Gastrocnemius medialis (tissue), 4 donors: ENCODE measurements at regions not wholly inside any gene's neighbourhood (a gene's known extent, or its start where the extent isn't known, plus 50 kb on each side); places are given as distances from the start of the nearest gene placed in this dataset.

Experiments
- ATAC-seq, 2 donors: fragments of 150-250 bp; one replicate each; pipeline ENCODE4 v1.9.1; 2016
- DNase-seq, 2 donors: peaks; one replicate each; pipeline ENCODE4 v3.0.0-alpha.2; 2019
- H3K27ac ChIP-seq, 4 donors: fragments of 200-600 bp; sonication (generic); 1 replicate in 1 of 4; 2 replicates in 3 of 4; pipeline ENCODE4 v1.5.1; 2016 to 2018; ENCODE audit warnings: mild to moderate bottlenecking in 2 of 4, moderate library complexity in 1 of 4
- H3K27me3 ChIP-seq, 3 donors: fragments of 200-600 bp; sonication (generic) in 2 of 3; 1 replicate in 1 of 3; 2 replicates in 2 of 3; pipeline versions ENCODE4 v1.5.1 to v1.6.0; 2016 to 2019; ENCODE audit warnings: mild to moderate bottlenecking in 1 of 3, moderate library complexity in 1 of 3
- H3K36me3 ChIP-seq, 2 donors: fragments of 200-600 bp; sonication (generic) in 1 of 2; one replicate each; pipeline ENCODE4 v1.5.1; 2017 to 2018
- H3K4me1 ChIP-seq, 2 donors: fragments of 200-600 bp; sonication (generic) in 1 of 2; one replicate each; pipeline ENCODE4 v1.5.1; 2016 to 2017; ENCODE audit warnings: mild to moderate bottlenecking in 2 of 2
- H3K4me3 ChIP-seq, 4 donors: fragments of 200-600 bp; sonication (generic) in 3 of 4; 1 replicate in 1 of 4; 2 replicates in 3 of 4; pipeline ENCODE4 v1.5.1; 2016 to 2019; ENCODE audit warnings: mild to moderate bottlenecking in 2 of 4
- H3K9me3 ChIP-seq, 3 donors: fragments of 200-600 bp; sonication (generic) in 2 of 3; 1 replicate in 1 of 3; 2 replicates in 2 of 3; pipeline ENCODE4 v1.5.1; 2016 to 2019
- POLR2A ChIP-seq, 2 donors: fragments of 450-650 bp; IDR thresholded peaks; one replicate each; pipeline ENCODE4 v1.6.1; 2017; ENCODE audit warnings: antibody characterized with exemption in 2 of 2, mild to moderate bottlenecking in 2 of 2, moderate library complexity in 2 of 2
- in situ Hi-C, 4 donors: fragments of 200-750 bp; cut with MboI; loops; one replicate each; pipeline versions ENCODE4 v1.15.0 to v1.8.0; 2017; ENCODE audit warnings: low sequenced_read_pairs in 4 of 4
- intact Hi-C: fragments of 100-400 bp; cut with DNase I; formaldehyde crosslinking; loops from one replicate; pipeline ENCODE4 v1.15.1; 2023; ENCODE audit warnings: low total_unique reads
- TF ChIP-seq, protein P1 (sequence below), 5 experiments: fragments of 450-650 bp in 3 of 5; fragments of 200-600 bp in 2 of 5; sonication (generic) in 2 of 5; IDR thresholded peaks in 4 of 5; conservative IDR thresholded peaks in 1 of 5; 1 replicate in 4 of 5; 2 replicates in 1 of 5; pipeline ENCODE4 v1.5.1; 2016 to 2019; ENCODE audit warnings: antibody characterized with exemption in 5 of 5, mild to moderate bottlenecking in 3 of 5, moderate library complexity in 3 of 5

DNA sequence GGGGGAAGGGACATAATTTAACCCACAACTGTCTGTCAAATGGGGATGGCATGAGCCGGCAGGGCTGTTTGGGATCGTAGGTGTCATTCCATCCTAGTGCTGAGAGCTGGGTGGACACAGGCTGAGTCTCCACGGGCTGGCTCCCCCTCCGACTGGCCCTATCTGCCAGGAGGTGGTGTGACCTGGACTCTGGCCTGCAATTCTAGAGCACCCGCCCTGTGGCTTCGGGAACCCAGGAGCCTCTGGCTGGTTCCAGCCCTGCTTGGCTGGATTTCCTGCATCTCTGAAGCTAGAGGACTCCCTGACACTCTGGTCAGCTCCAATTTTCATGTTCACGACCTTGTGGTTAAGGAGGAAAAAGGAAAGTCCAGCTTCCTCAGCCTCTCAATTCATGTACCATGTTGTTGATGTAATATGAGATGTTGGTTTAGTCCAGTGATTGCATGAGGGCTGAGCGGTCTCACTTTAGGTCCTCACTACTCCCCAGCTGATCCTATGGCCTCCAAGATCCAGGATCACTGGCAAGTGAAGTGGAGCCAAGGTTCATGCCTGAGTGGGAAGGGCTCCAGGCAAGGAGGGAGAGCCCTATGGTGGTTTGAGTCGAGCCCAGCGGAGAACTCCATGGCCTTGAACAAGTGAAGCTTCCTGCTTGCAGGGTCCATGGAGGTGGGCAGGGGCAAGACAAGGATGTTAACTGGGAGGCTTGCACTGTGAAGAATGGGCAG is 169.1 kb downstream of the NDUFA10 start:
- peak in 1 of 2 donors; percentile 39 for DNase-seq
- Histone ChIP-seq H3K27ac (no peak overlapping the region), H3K27me3 (no peaks in the 10 kb centered on the region), H3K9me3 (no peaks in the 10 kb centered on the region), H3K4me3 (no peak overlapping the region), H3K36me3 (no peaks in the 10 kb centered on the region), H3K4me1 (no peaks in the 10 kb centered on the region)
- in situ Hi-C loops: no loop called here
- intact Hi-C loops: no loop called here
- TF ChIP-seq, protein P1, sequence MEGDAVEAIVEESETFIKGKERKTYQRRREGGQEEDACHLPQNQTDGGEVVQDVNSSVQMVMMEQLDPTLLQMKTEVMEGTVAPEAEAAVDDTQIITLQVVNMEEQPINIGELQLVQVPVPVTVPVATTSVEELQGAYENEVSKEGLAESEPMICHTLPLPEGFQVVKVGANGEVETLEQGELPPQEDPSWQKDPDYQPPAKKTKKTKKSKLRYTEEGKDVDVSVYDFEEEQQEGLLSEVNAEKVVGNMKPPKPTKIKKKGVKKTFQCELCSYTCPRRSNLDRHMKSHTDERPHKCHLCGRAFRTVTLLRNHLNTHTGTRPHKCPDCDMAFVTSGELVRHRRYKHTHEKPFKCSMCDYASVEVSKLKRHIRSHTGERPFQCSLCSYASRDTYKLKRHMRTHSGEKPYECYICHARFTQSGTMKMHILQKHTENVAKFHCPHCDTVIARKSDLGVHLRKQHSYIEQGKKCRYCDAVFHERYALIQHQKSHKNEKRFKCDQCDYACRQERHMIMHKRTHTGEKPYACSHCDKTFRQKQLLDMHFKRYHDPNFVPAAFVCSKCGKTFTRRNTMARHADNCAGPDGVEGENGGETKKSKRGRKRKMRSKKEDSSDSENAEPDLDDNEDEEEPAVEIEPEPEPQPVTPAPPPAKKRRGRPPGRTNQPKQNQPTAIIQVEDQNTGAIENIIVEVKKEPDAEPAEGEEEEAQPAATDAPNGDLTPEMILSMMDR (IDR thresholded peaks at IDR 0.05 in 4 of 5, conservative IDR thresholded peaks at IDR 0.05 in 1 of 5): no peak
- no peak for TF ChIP-seq POLR2A (IDR thresholded peaks at IDR 0.05)
- ATAC-seq: peak; percentile 58 to 60

DNA sequence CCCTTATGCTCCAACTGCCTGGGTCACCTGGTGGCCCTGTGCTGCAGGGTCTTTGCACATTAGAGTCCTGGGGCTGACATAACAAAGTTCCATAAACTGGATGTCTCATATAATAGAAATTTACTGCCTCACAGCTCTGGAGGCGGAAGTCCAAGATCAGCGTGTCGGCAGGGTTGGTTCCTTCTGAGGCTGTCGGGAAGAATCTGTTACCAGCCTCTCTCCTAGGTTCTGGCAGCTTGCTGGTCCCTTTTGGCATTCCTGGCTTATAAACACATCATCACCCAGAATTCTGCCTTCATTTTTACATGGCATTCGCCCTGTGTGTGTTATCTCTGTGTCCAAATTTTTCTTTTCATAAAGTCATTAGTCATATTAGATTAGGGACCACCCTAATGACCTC is 170.5 kb downstream of the NDUFA10 start:
- Histone ChIP-seq H3K4me3 (no peak overlapping the region), H3K27ac (no peak overlapping the region), H3K9me3 (no peaks in the 10 kb centered on the region), H3K36me3 (no peaks in the 10 kb centered on the region), H3K4me1 (no peaks in the 10 kb centered on the region), H3K27me3 (no peaks in the 10 kb centered on the region)
- no peak for TF ChIP-seq POLR2A (IDR thresholded peaks at IDR 0.05)
- TF ChIP-seq, protein P1 (IDR thresholded peaks at IDR 0.05 in 4 of 5, conservative IDR thresholded peaks at IDR 0.05 in 1 of 5): no peak
- no peak for ATAC-seq
- in situ Hi-C loops (no loop called here), intact Hi-C loops (no loop called here)
- no peak for DNase-seq

DNA sequence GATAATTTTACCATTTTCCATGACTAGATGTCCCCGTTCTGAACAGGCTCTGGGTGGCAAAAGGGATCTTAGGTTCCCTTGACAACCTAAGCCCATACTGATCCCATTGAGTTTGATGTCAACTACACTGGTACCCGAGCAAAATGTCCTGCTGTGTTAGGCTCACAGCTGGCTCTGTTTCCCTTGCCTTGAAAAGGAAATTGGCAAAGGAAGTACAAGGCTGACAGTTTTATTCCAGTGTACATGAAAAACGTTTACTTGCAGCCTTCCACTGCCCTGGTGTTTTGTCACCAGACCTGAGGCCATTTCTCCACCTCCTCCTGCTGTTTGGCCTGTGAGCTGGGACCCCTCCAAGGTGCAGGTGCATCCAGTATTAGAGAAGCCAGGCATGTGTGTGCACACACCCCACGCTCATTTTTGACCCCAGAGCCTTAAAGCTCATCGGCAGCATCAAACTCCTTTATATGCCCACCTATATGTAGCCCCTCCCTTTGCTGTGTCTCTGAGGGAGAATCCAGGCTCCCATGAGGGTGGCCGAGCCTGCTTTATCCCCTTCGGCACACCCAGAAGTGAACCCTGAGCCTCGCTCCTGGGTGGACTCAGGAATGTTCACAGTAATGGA is 171.3 kb downstream of the NDUFA10 start:
- H3K9me3 ChIP-seq: no peaks in the 10 kb centered on the region
- H3K27me3 ChIP-seq: no peaks in the 10 kb centered on the region
- intact Hi-C loops (no loop called here), in situ Hi-C loops (no loop called here)
- DNase-seq (no peak), ATAC-seq (no peak)
- TF ChIP-seq, protein P1 (IDR thresholded peaks at IDR 0.05 in 4 of 5, conservative IDR thresholded peaks at IDR 0.05 in 1 of 5): no peak
- TF ChIP-seq POLR2A (IDR thresholded peaks at IDR 0.05): no peak
- H3K36me3 ChIP-seq: no peaks in the 10 kb centered on the region
- no peaks in the 10 kb centered on the region for H3K4me1 ChIP-seq
- no peak overlapping the region for H3K4me3 ChIP-seq
- H3K27ac ChIP-seq: no peak overlapping the region

DNA sequence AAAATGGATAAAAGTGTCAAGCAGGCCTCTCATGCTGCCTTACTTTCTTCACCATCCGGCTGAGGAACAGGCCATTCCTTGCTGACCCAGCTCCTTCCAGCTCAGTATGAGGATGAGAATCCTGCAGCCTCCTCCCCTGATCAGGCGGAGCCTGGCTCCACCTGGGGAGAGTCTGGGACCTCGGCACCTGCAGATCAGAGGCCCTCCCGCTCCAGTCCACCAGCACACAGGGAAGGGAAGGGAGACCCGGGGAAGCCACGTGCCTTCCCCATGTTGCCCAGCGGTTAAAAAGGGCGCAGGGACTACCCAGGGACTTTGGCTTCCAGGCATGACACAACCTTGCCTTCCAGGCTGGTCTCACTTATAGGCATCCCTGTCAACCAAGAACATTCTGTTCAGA is 172.0 kb downstream of the NDUFA10 start:
- no peak overlapping the region for H3K4me3 ChIP-seq
- intact Hi-C loops: no loop called here
- no peaks in the 10 kb centered on the region for H3K36me3 ChIP-seq
- no peaks in the 10 kb centered on the region for H3K4me1 ChIP-seq
- DNase-seq: no peak
- no peak for TF ChIP-seq POLR2A (IDR thresholded peaks at IDR 0.05)
- TF ChIP-seq, protein P1 (IDR thresholded peaks at IDR 0.05 in 4 of 5, conservative IDR thresholded peaks at IDR 0.05 in 1 of 5): no peak
- no peak overlapping the region for H3K27ac ChIP-seq
- ATAC-seq: no peak
- no peaks in the 10 kb centered on the region for H3K9me3 ChIP-seq
- in situ Hi-C loops: no loop called here
- H3K27me3 ChIP-seq: no peaks in the 10 kb centered on the region
